Activated CD8-positive, alpha-beta memory T cell treated with anti-CD3 and anti-CD28 coated beads, Interleukin-2, amount 50 U/mL, for 24 hours (primary cell): ENCODE measurements at regions not wholly inside any gene's neighbourhood (a gene's known extent, or its start where the extent isn't known, plus 50 kb on each side); places are given as distances from the start of the nearest gene placed in this dataset.
"Not testable (repeated sequence)": the region's sequence is repeated elsewhere in the genome, so short reads cannot be mapped to it uniquely, and the experiment has no call there.

Source experiments
- DNase-seq: peaks from one replicate; pipeline ENCODE4 v3.0.0-alpha.2; 2020; ENCODE audit errors: extremely low read depth

DNA sequence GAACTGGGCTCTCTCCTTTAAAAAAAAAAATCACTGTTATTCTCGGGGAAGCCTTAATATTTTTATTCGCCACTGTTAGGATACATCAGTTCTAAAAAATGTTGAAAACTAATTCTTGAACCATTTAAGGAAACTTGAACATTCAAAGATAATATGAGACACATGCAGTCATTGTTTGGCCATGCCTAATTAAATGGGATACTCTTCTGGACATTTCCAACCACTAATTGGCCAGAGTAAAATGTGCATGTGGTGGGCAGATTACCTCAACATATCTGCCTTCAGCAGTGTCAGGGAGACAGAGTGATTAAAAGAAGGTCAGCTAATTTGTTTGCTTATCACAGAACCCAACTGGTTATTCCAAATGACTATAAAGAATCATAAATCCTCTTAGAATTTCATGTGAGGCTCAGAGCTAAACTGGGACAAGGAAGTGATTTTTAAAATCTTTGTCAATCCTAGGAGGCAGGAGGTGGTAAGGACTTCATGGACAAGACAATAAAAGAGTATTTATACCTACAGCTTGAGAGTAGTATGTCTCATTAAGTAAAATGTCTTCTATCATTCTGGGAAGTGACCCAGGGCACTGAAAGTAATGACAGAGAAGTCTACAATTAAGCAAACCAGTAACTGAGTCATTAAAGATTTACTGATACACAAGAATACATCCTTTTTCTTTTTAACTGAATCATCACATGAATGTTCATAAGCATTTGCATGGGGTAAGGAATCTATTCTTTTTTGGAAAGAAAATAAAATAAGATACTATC lies 242.9 kb upstream of the TRPM3 start:
- DNase-seq: no peak

DNA sequence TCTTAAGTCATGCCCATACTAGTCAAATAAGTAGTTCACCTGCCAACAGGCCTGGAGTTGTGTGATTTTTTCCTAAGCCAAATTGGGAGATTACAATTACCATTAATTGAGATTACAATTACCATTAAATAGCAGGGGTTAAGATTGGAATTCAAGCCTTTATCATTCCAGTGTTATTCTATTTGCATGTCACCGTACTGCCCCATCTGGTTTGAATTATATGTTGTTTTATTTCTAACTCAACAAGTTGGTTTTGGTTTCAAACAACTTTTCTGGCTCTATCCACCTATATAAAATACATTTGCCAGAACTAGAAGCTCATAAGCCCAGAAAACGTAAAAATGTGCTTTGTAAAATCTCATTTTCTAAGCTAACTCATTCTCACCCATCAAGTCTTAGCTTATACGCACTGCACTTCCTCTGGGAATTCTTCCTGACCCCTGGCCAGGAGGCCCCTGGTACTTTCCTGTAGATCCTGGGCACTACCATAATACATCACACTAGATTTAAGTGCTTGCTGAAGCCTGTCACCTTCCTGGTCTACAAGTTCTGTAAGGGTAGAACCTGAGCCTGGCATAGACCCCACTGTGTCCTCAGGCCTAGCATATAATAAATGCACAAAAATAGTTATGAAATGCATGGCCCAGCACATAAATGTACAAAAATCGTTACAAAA lies 242.0 kb upstream of the TRPM3 start:
- no peak for DNase-seq

DNA sequence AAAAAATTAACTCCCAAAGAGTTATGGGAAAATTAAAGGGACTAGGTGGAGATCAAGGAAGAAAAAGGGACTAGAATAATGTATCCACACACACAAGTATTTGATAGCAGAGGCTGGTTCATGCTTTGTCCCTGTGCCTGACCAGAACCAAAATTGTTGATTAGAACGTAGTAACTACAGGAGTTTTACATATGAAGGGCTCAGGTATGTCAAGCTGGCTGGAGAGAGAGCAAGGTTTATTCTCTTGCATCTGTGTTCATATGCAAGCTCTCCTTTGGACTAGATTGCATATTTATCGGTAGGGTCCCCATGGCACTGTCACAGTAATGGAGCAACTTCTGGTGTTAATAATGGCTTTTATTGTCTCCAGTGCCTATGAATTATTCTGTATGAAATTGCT lies 239.9 kb upstream of the TRPM3 start:
- DNase-seq: no peak

DNA sequence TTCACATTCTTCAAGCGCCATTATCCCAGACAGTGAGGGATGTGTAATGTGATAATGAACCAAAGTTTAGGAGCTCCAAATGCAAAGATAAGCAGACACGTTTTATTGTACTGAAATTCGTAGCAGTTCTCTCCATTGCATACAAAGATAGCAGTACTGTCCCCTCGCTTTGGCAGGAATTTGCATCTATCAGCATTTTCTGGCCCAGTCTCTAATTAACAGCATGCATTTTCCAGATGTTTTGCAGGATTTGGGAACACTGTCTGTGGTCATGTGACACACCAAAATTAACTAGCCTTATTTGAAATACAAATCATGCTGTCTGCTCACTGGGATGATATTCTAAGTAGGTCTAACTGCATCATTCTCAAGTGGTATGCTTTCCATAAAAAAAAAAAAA lies 235.9 kb upstream of the TRPM3 start:
- DNase-seq: no peak

DNA sequence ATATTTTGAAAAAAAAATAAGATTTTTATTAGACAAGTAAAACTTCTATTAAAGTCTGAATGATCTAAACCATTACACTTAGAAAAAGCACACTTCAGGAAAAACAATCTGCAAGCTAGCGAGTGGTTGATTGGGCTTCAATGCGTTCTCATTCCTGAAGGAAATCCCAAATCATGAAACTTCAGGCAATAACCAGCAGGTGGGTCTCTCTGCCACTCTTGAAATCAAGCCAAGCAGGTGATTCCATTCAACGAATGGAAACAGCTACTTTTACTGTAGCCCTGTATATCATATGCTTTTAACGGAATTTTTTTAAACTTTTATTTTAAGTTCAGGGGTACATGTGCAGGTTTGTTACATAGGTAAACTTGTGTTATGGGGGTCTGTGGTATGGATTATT lies 234.5 kb upstream of the TRPM3 start:
- DNase-seq: no peak

DNA sequence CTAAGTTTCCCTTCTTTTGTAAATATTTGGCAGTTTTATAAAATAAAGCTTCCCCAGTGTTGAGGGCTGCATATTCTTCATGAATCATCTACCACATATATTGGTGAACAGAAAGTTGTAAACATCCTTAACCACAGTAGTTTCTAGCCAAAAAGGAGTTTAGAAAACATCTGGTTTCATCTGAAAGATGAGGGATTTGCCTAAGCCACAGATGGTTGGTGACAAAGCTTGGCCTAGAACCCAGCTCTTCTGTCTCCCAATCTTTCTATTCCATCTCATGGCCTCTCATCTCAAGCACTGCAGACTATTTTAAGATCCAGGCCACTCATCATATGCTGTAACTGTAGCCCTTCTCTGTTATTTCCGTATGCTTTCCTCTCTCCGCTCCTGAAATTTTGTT lies 232.3 kb upstream of the TRPM3 start:
- DNase-seq: no peak

DNA sequence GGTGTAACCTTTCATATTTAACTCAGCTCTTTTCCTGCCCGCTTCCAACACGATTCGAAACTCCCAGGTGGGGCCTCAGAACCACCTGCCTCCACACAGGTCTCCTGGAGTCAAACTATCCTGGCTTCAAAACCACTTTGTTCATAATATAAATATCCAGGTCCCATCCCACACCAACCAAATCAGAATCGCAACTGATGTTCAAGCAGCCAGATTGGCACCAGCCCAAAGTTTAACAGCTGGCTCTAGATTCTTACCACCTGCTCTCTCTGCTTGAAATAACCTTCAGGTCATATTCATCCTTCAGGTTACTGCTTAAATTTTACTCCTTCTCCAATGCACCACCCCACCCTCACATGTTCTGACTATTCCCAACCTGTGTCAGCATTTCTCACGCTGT lies 231.4 kb upstream of the TRPM3 start:
- DNase-seq: no peak

DNA sequence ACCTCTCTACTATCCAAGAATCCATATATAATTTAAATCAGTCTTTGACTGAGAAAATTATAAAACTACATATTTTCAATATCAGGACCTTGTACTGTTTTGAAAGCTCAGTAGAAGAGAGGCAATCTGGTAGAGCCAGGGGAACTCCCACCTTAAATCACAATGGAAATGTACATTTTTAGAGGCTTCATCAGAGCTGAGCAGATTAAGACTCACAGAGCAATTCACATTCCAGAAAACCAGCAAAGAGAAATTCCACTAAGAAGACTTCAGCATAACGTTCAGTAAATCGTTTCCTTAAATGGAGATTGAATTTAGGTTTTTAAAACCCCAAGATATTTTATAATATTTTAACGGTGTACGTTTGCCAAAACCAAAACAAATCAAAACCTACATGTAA lies 227.8 kb upstream of the TRPM3 start:
- DNase-seq: no peak

DNA sequence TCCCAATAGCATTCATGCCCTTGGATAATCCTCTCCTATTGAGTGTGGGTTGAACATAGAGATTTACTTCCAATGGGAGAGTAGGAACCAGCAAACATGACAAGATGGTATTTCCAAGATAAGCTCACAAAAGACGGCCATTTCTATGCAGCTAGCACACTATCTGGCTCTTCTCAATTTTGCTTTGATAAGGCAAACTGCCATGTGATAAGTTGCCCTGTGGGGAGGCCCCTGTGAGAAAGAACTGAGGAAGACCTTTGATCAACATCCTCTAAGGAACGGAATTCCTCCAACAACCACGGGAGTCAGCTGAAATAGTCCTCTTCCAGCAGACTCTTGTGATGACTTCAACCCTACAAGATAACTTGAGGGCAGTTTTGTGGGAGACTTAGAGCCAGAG lies 211.9 kb upstream of the TRPM3 start:
- DNase-seq: no peak

DNA sequence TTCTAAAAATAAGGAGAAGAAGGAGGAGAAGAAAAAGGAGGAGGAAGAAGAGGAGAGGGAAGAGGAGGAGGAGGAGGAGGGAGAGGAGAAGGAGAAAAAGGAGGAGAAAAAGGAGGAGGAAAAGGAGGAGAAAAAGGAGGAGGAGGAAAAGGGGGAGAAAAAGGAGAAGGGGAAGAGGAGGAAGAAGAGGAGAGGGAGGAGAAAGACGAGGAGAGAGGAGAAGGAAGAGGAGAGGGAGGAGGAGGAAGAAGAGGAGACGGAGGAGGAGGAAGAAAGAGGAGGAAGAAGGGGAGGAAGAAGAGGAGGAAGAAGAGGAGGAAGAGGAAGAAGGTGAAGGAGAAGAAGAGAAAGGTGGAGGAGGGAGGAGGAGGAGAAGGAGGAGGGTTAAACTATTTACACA lies 210.2 kb upstream of the TRPM3 start:
- no peak for DNase-seq

DNA sequence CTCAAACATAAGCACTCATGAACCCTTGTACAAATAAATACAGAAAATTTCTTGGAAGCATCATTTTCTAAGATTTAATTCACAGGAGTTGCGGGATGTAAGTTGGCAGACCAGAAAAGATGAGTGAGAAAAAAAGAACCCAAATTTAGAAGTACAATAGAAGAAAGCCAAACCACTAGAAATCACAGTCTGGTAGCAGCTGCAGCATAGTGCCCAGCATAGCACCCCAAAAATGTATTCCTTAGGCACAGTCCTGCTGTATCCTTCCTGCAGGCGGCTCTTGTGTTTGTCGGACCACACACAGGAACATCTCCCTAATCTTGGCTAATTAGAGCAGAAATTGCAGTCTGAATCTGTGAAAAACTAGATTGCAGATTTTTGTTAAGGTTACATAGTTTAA lies 208.5 kb upstream of the TRPM3 start:
- DNase-seq: no peak

DNA sequence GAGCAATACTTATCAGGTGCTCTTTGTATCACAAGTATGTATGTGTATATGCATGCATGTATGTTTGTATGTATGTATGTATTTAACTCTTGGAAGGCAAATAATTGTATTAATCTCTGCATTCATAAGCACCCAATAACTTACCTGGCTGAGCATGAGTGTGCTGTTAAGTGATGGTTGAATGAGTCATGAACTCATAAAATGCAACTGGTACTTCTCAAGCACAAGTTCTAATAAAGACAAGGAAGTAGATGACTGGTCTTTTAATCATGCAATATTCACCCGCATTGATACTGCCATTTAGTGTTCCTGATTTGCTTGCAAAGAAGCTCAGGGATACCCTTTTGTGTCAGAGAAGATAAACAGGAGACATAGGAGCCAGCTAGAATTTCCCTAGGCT lies 204.9 kb upstream of the TRPM3 start:
- no peak for DNase-seq

DNA sequence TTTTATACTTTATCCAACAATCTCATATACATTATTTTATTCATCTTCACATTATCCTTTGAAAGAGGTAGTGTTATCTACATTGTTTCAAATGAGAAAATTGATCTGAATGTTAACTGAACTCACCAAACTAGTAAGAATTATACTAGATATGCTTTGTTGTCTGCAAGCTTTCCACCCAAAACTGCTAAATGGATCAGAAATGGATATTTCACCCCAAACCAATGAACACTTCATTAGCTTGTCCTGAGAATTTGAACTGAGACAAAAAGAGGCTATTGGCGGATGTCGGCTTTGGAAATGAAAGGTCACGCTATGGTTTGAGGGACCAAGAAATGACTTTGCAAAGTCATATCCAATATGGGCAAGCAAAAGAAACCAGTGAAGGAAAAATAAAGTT lies 201.9 kb upstream of the TRPM3 start:
- DNase-seq: no peak

DNA sequence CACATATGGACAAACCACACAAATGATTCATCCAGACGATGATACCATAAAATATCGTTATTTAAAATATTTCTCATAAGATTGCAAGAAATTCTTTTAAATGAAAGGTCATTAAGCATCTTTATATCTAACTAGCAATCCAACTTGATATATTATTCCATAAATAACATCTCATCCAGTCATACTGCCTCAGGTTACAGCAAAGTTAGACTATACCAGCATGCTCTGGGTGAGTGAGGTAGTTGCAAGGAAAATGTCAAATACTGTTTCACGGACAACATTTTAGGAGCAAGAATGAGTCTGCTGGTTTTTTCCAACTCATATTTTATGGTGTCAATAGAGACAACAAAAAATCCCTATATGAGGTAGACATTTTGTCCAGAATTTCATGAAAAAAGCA lies 200.9 kb upstream of the TRPM3 start:
- no peak for DNase-seq

DNA sequence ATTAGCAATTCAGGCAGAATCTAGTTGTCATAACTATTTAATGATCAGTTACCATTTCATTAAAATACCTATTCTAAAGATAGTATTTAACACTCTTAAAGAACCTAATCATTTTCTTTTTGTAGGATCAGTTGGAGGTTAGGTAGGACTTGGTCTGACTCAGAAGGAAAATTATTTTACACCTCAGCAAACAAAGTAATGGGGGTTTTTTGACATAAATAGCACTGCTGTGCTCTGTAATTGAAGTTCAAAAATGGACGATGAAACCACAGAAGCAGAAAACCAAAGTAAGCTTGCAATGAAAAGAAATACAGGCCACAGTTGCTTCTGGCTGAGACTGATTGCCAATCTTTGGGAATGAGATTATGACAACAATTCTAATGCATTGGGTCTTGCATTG lies 187.0 kb upstream of the TRPM3 start:
- no peak for DNase-seq

DNA sequence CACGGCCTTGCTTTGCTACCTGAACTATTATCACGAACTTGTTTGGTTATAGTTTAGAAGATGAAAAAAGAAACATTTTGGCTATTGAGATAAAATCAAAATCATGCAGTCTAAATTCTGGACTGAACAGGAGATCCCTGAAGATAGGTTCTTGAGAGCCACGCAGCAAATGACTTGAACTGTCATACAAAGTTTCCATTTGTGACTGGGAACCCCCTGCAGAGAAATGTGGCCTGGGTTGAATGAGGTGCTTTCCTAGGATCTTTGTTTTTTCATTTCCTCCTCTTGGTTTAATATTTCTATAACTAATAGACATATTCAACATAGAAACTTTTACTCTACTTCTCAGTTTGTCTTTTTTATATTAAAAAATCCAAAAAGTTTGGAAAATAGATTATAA lies 184.7 kb upstream of the TRPM3 start:
- DNase-seq: no peak

DNA sequence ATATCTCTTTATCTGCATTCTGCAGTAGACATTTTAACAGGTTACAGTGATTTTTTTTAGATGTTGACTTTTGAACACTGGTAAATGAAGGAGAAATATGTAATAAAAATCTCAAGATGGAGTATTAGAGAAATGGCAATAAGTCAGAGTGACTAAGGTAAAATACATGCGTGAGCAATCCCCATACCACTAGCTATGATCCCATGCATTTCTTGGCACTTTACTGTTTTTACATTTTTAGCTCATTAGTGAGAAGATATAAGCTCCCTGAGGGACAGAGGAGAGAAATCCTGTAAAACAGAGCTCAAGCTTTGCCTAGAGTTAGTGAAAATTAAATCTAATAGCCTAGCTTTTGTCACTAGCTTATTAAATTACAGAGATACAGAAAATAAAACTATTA lies 181.9 kb upstream of the TRPM3 start:
- DNase-seq: no peak

DNA sequence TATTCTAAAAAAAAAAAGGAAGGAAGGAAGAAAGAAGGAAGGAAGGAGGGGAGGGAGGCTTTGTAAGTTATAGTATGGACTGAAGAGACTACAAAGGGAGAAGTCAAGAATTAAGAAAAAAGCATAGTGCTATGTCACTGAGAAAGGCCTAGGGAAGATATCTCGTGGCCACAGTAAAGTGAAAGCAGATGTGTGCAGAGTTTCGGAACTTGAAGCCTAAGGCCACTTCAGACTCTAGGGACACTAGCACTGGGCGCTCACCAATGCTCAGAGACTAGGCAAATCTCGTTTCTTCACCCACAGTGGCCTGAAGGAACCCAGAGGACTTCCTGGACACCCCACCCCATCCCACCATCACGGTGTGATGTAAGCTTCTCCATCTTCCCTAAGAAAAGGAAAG lies 181.4 kb upstream of the TRPM3 start:
- no peak for DNase-seq

DNA sequence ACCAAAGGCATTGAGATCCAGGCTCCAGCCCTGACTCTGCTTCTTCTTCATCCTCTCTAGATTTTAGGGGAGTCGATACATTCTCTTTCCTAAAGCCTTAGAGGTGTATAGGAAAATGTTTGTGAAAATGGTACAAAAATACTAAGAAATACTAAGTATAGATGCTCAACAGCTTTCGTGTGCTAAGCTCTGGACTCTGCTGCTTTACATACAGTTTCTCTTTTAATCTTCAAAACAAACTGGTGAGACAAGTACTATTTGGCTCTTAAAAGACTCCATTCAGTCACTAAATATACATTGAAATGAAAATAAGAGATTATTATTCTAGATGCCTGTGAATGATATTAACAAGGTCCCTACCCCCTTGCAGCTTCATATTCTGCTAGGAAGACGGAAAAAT lies 174.5 kb upstream of the TRPM3 start:
- DNase-seq: no peak

DNA sequence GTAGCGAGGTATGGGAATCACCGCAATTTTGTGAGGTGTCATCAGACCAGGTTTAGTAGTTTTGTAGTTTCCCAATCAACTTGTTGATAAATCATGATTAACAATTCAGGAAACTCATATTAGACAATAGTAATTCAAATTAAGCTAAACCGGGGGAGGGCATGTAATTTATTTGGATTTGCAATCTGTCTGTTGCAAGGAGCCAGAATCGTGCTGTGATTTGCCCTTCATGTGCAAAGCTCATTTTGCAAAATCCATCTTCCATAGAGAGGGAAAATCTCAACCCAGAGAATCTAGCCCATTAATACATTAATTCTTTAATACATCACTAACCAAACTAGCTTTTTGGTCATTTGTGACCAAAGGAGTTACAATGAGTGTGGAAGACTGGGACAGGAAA lies 164.7 kb upstream of the TRPM3 start:
- DNase-seq: no peak

DNA sequence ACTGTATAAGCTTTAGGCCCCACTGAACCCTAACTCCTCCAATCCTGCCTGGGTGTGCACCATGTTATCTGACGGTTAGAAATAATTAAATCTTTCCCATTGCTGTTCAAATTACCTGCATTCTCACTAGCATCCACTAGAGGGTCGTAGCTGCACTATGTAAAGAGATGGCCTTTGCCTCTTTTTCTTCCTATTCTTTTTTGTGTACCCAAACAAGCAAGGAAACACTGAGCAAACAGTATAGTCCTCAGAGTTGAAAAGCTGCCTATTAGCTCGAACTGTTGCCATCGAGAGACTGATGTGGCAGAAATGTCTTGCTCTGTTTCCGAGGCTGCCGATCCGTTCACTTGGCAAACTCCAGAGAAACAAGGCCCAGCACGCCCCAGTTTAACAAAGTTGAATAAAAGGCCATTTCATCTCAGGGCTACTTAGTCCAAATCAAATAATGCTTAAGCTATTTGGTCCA lies 163.8 kb upstream of the TRPM3 start:
- no peak for DNase-seq

DNA sequence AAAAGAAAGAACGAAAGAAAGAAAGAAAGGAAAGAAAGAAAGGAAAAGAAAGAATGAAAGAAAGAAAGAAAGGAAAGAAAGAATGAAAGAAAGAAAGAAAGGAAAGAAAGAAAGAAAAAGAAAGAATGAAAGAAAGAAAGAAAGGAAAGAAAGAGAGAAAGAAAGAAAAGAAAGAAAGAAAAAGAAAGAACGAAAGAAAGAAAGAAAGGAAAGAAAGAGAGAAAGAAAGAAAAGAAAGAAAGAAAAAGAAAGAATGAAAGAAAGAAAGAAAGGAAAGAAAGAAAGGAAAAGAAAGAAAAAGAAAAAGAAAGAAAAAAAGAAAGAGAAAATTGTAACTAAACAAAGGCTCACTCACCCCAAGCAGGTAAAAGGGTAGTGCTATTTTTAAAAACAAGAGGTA lies 160.7 kb upstream of the TRPM3 start:
- DNase-seq: not testable (repeated sequence)

DNA sequence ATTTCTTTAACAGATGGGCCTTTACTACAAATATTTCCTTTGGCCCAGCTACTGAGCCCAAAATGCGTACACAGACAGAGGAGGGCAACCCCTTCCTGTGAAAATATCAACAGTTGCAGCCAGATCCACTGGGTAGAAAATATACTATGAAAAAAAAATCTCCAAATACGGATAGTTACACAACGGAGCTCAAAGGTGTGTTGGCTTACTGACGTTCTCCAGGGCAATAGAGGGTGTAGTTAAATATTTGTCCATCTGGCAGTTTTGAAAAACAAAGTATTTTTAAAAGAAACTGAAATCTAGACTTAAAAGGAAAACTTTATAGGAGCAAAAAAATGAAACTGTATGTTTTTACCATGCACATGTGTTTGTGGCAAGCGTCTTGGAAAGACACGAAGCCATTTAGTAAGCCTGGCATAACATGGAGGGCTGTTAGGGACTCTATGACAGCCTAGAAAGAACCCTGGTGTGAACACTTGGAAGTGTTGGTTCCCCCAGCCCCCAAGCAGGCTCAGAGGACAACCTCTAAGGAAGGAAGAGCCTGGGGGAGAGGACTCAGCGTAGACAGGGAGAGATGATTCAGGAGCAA lies 157.8 kb upstream of the TRPM3 start:
- no peak for DNase-seq
